Stimulated activated CD8-positive, alpha-beta memory T cell treated with anti-CD3 and anti-CD28 coated beads, Interleukin-12 subunit alpha, Interleukin-12 subunit beta, amount 100 ng/mL, for 24 hours (primary cell): ENCODE measurements at regions not wholly inside any gene's neighbourhood (a gene's known extent, or its start where the extent isn't known, plus 50 kb on each side); places are given as distances from the start of the nearest gene placed in this dataset.
"Not testable (repeated sequence)": the region's sequence is repeated elsewhere in the genome, so short reads cannot be mapped to it uniquely, and the experiment has no call there.

Source experiments
- DNase-seq: peaks from one replicate; pipeline ENCODE4 v3.0.0-alpha.2; 2020; ENCODE audit errors: extremely low read depth

DNA sequence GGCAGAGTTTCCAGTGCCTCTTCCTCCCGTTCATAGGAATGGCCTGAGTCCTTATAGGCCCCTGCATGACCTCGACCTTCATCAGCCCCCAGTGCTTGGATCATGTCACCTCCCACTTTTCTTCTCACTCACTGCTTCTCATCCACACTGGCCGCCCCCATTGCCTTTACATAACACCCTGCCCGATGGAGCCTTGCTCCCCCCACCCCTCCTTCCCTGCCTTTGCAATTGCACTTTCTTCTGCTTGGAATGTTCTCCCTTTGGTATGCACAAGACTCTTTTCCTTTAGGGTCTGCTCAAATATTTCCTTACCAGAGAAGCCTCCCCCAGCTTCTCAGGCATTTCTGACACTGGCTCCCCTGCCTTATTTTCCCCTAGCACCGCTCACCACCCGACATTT is 125.2 kb upstream of the KCNJ6 start:
- DNase-seq: no peak

DNA sequence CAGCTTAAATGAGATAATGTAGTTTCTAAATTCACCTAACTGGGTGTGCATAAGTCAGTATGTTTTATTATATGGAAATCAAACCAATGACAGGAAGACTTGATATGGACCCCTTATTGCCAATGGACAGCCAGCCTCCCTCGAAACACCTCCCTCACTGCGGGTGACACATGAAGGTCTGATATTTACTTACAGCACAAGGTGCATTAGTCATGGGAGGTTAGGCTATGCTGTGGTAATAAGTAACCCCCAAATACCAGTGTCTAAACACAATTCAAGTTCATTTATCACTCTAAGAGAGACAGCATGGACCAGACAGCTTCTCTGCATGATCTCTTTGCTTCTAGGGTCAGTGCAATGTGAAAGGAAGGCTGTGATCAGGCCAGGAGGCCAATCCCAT is 126.0 kb upstream of the KCNJ6 start:
- no peak for DNase-seq

DNA sequence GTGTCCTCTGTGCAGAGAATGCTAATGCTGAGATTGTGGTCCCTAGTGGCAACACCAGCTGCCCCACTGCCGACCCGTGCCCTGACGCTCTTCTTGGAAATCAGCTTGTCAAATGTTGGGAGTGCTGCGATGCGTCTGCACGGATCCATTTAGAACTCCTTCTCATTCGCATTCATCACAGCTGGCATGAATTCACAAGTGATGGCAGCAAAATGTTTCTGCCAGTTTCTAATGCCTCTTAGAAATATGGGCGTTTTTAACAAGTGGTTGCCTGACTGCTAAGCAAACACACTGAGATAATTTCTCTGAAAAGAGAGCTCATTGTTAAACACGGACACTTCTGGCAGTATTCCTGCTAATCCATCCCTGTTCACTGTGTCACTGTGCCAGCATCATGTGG is 131.9 kb upstream of the KCNJ6 start:
- DNase-seq: no peak

DNA sequence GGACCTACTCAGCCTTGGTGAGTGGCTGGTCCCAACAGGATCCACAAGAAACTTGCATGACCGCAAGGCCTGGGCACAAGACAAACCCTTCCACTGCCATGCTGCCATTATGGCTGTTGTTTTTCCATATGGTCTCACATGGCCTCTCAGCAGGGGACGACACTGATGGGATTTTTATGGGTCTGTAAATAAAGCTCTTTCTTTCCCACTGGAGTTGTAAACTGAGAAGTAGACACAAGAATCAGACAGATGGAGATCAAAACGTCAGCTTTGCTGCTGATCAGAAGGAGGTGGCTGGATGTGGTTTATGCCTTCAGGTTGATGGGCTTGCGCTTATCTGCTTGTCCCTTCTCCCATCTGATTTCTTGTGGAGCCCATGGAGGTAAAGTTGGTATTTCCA is 138.1 kb upstream of the KCNJ6 start:
- DNase-seq: no peak

DNA sequence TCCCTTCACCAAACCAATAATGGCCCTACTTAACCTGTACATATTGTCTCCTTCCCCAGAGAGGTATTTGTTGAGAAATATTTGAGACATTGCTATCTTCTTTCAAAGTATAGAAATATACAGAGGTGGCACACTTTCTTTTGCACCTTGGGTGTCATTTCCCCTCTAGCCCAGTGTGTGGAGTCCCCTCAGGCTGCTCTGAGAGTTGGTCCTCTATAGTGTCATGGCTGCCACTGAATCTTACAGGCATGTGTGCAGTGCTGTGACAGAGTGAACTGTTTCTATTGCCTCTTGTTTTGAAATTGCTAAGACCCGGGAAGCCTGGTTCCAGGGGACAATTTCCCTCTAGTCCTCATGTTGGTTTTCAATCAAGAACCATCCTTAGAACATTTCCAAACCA is 140.2 kb upstream of the KCNJ6 start:
- no peak for DNase-seq

- DNase-seq: no peak
These were observed 141.4 kb upstream of the KCNJ6 start for GRCh38 chr21:38057626-38058025.

GRCh38 chr21:38060533-38060932 is 144.3 kb upstream of the KCNJ6 start:
- no peak for DNase-seq

DNA sequence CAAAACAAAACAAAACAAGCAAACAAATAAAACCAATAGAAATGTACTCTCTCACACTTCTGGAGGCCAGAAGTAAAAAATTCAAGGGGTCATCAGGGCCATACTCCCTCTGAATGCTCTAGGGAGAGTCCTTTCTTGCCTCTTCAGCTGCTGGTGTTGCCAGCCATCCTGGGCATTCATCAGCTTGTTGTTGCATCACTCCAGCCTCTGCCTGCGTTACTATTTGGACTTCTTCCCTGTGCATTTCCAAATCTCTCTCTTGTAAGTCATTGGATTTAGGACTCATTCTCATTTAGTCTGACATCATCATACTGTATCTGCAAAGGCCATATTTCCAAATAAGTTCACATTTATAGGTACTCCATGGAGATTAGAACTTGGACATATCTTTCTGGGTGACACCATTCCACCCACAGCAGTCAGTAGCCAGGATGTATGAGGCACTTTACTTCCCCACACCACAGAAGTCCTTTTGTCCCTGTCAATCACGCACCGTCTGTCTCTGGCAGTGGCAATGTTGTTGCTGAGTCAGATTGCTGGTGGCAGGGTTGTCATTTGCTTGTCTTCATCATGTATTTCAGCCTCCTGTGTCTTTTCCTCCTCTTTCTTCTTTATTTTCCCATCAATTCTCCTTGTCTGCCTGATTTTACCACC is 151.0 kb upstream of the KCNJ6 start:
- no peak for DNase-seq

DNA sequence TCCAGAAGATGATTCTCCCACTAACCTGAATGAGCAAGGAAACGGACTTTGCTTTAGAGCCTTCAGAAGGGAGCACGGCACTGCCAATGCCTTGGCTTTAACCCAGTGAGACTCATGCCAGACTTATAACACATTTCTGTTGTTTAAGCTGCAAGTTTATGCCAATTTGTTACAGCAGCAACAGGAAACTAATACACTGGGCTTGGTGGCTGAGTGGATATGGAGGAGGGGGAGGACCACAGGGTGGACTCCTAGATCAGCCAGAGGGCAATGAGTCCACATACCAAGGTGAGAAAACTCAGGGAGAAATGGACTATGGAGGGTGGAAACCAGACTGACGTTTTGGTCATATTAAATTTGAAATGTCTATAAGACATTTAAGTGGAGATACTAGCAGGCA is 156.2 kb upstream of the KCNJ6 start:
- DNase-seq: no peak

- no peak for DNase-seq
These were observed 159.8 kb upstream of the KCNJ6 start for GRCh38 chr21:38075833-38076587.

DNA sequence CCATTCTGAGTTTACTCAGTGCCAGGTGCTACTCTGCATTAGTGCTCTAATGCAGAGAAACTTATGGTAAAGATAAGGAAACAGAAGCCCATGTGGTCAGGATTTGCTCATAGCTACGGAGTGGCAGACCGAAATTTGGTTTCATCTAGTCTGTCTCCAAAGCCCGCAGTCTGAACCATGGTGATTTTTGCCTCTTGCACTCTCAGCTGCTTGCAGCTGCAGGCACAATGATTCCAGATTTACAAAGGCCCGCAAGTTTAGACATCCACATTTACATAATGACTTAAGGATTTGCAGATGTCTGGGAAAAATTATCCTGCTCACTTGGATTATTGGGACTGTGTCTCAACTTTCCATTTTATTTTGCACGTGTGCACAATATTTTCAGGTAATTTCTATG is 161.3 kb upstream of the KCNJ6 start:
- DNase-seq: no peak

GRCh38 chr21:38080888-38081287 is 164.6 kb upstream of the KCNJ6 start:
- DNase-seq: no peak

- DNase-seq: no peak
These were observed 165.5 kb upstream of the KCNJ6 start for GRCh38 chr21:38081708-38082107.

DNA sequence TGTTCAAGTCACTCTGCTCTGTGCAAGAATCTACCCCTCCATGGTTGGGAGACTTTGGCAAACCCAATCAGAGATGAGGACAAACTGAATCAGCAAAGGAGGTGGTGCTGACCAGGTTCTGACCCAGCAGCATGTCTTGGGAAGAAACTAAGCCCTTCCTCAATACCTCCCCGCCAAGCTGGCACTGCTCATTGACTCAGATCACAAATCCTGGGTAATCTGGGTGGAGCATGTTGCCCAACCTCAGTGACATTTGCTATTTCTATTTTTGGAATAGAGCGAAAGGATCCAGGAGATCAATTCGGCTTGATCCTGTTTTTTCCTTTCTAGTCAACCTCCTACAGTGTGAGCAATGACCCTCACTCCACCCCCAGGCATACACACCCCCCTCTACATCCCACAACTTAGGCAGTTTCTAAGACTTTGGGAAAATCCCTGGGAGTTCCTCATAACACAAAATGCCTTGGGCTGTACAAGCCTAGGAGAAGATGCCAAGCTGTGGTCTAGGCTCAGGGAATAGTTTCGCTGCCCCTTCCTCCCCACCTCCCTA is 166.8 kb upstream of the KCNJ6 start:
- DNase-seq: no peak

DNA sequence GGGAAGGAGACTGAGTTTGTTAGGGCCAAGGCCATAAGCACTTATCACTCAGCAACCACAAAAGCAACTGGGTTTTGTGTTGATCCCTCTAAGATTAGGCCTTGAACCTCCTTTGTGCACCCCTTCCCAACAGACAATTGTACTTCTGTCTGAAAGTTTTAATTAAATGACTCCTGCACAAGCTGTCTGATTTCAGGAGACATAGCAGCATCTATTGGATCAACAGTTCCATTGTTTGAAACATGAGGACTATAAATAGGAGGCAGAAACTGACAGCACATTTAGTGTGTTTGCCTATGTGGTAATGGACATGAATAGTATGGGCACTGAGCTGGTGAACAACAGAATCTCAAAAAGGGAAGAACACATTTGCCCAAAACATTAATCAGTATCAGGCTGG is 167.3 kb upstream of the KCNJ6 start:
- no peak for DNase-seq

DNA sequence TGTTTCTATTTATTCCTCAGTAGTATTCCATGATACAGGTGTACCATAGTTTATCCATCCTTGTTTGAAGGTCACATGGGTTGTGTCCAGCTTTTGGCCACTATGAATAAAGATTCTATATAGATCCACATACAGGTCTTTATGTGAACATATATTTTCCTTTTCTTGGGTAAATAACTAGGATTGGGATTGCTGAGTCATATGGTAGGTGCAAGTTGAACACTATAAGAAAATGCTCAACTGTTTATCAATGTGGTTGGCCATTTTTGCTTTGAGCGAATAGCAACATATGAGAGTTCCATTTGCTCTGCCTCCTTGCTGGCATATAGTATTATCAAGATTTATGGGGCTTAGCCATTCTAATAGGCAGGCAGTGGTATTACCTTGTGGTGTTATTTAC is 170.2 kb upstream of the KCNJ15 start:
- DNase-seq: no peak

- DNase-seq: no peak
These were observed 167.7 kb upstream of the KCNJ15 start for GRCh38 chr21:38088916-38089762.

- DNase-seq: no peak
These were observed 167.1 kb upstream of the KCNJ15 start for GRCh38 chr21:38089763-38090046.

DNA sequence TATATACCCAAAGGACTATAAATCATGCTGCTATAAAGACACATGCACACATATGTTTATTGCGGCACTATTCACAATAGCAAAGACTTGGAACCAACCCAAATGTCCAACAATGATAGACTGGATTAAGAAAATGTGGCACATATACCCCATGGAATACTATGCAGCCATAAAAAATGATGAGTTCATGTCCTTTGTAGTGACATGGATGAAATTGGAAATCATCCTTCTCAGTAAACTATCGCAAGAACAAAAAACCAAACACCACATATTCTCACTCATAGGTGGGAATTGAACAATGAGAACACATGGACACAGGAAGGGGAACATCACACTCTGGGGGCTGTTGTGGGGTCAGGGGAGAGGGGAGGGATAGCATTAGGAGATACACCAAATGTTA is 165.7 kb upstream of the KCNJ15 start:
- not testable (repeated sequence) for DNase-seq

DNA sequence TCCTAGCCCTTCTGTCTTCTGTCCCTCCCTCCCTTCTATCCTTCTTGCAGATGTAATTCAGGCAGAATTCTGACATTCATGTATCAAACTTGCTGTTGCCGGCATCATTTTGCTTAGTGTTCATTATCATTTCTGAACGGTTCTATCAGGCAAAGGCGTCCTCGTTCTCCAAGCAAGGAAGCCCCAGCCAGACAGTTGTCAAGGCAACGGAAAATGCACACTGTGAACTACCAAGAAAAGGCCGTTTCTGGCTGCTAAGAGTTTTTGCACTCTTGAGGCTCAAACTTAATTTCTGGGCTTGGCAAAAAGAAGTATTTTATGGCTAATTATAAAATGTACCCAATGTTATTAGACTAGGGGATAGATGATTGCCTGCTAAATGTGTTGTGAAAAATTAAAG is 164.7 kb upstream of the KCNJ15 start:
- DNase-seq: no peak

GRCh38 chr21:38095220-38095619 is 161.6 kb upstream of the KCNJ15 start:
- DNase-seq: no peak

DNA sequence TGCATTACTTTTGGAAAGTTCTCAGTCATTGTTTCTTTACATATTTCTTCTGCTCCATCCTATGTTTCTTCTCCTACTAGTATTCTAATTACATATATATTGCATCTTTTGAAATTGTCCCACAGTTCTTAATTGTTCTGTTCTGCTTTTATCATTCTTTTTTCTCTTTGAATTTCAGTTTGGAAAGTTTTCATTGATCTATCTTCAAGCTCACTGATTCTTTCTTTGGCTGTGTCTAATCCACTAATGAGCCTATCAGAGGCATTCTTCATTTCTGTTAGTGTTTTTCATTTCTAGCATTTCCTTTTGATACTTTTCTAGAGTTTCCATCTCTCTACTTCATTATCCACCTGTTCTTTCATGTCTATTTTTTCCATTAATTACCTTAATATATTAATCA is 159.0 kb upstream of the KCNJ15 start:
- no peak for DNase-seq
